ENCODE measurements at regions not wholly inside any gene's neighbourhood (a gene's known extent, or its start where the extent isn't known, plus 50 kb on each side); places are given as distances from the start of the nearest gene placed in this dataset.

- Histone ChIP-seq H3K9me3 (no peaks in the 10 kb centered on the region), H3K27ac (no peak overlapping the region), H3K4me3 (no peak overlapping the region), H3K4me1 (no peaks in the 10 kb centered on the region), H3K27me3 (no peaks in the 10 kb centered on the region), H3K36me3 (no peaks in the 10 kb centered on the region)
- no peak for DNase-seq
- TF ChIP-seq CTCF (IDR thresholded peaks at IDR 0.05) = no peak
- no peak for TF ChIP-seq POLR2A (IDR thresholded peaks at IDR 0.05)
Observed at GRCh38 chr5:31106691-31107090, 86.8 kb upstream of the CDH6 start.

- H3K4me3 ChIP-seq = no peak overlapping the region
- no peak overlapping the region for H3K27ac ChIP-seq
- H3K4me1 ChIP-seq = no peaks in the 10 kb centered on the region
- H3K9me3 ChIP-seq = no peaks in the 10 kb centered on the region
- TF ChIP-seq POLR2A (IDR thresholded peaks at IDR 0.05) (no peak), CTCF (IDR thresholded peaks at IDR 0.05) (no peak)
- H3K27me3 ChIP-seq = no peaks in the 10 kb centered on the region
- H3K36me3 ChIP-seq = no peaks in the 10 kb centered on the region
- DNase-seq = no peak
Observed at GRCh38 chr5:31106278-31106677, 87.2 kb upstream of the CDH6 start.

GRCh38 chr5:31104775-31105174 lies 88.7 kb upstream of the CDH6 start:
- no peak overlapping the region for H3K4me3 ChIP-seq
- H3K9me3 ChIP-seq = no peaks in the 10 kb centered on the region
- no peaks in the 10 kb centered on the region for H3K27me3 ChIP-seq
- TF ChIP-seq POLR2A (IDR thresholded peaks at IDR 0.05) = no peak
- TF ChIP-seq CTCF (IDR thresholded peaks at IDR 0.05) = no peak
- H3K4me1 ChIP-seq = no peaks in the 10 kb centered on the region
- H3K27ac ChIP-seq = no peak overlapping the region
- no peak for DNase-seq
- no peaks in the 10 kb centered on the region for H3K36me3 ChIP-seq

- H3K4me3 ChIP-seq = no peak overlapping the region
- H3K36me3 ChIP-seq = no peaks in the 10 kb centered on the region
- no peaks in the 10 kb centered on the region for H3K4me1 ChIP-seq
- no peaks in the 10 kb centered on the region for H3K9me3 ChIP-seq
- H3K27me3 ChIP-seq = no peaks in the 10 kb centered on the region
- no peak for DNase-seq
- TF ChIP-seq CTCF (IDR thresholded peaks at IDR 0.05) (no peak), POLR2A (IDR thresholded peaks at IDR 0.05) (no peak)
- no peak overlapping the region for H3K27ac ChIP-seq
Observed at GRCh38 chr5:31100781-31101310, 92.6 kb upstream of the CDH6 start.

GRCh38 chr5:31100047-31100575 lies 93.4 kb upstream of the CDH6 start:
- Histone ChIP-seq H3K27me3 (no peaks in the 10 kb centered on the region), H3K4me3 (no peak overlapping the region), H3K9me3 (no peaks in the 10 kb centered on the region), H3K4me1 (no peaks in the 10 kb centered on the region), H3K27ac (no peak overlapping the region), H3K36me3 (no peaks in the 10 kb centered on the region)
- TF ChIP-seq POLR2A (IDR thresholded peaks at IDR 0.05) = no peak
- no peak for TF ChIP-seq CTCF (IDR thresholded peaks at IDR 0.05)
- DNase-seq = no peak

GRCh38 chr5:31098811-31099210 lies 94.7 kb upstream of the CDH6 start:
- H3K36me3 ChIP-seq = no peaks in the 10 kb centered on the region
- H3K27ac ChIP-seq = no peak overlapping the region
- DNase-seq = no peak
- H3K9me3 ChIP-seq = no peaks in the 10 kb centered on the region
- TF ChIP-seq POLR2A (IDR thresholded peaks at IDR 0.05) = no peak
- no peak for TF ChIP-seq CTCF (IDR thresholded peaks at IDR 0.05)
- no peaks in the 10 kb centered on the region for H3K4me1 ChIP-seq
- no peak overlapping the region for H3K4me3 ChIP-seq
- H3K27me3 ChIP-seq = no peaks in the 10 kb centered on the region

Data from Peyer's patch (tissue), 4 donors.